Natural killer cell (primary cell): ENCODE measurements at regions not wholly inside any gene's neighbourhood (a gene's known extent, or its start where the extent isn't known, plus 50 kb on each side); places are given as distances from the start of the nearest gene placed in this dataset.
A peak's percentile ranks its signal among the peaks of the same experiment; 100 is the strongest.

Experiments
- ATAC-seq, 3 donors: fragments of 150-1000 bp in 2 of 3; fragments of 200-7000 bp in 1 of 3; cut with Tn5 transposase; 1 replicate in 1 of 3; 2 replicates in 2 of 3; pipeline ENCODE4 v1.10.0; 2021; ENCODE audit warnings: mild to moderate bottlenecking in 2 of 3, moderate library complexity in 2 of 3
- DNase-seq, 2 donors: peaks; one replicate each; pipeline versions ENCODE4 v3.0.0 to v3.0.0-alpha.2; 2013 to 2021; ENCODE audit warnings: mixed read lengths in 1 of 2
- H3K27ac ChIP-seq: one replicate; pipeline ENCODE4 v1.5.1; 2013; ENCODE audit warnings: mild to moderate bottlenecking, low read length
- H3K27me3 ChIP-seq: one replicate; pipeline ENCODE4 v1.6.1; 2013; ENCODE audit warnings: low read length; ENCODE audit not compliant: control insufficient read depth, insufficient read depth
- H3K36me3 ChIP-seq: one replicate; pipeline ENCODE4 v1.6.1; 2013; ENCODE audit warnings: low read length; ENCODE audit not compliant: control insufficient read depth, insufficient read depth
- H3K4me1 ChIP-seq: one replicate; pipeline ENCODE4 v1.6.1; 2013; ENCODE audit warnings: low read length; ENCODE audit not compliant: control insufficient read depth, insufficient read depth
- H3K4me3 ChIP-seq: one replicate; pipeline ENCODE4 v1.5.1; 2013; ENCODE audit warnings: low read length
- H3K9me3 ChIP-seq: one replicate; pipeline ENCODE4 v1.6.1; 2013; ENCODE audit warnings: low read length; ENCODE audit not compliant: control insufficient read depth, insufficient read depth
- H3K27ac Mint-ChIP-seq, 2 donors: one replicate each; pipeline ENCODE4 v1.8.0; 2022; ENCODE audit warnings: mild to moderate bottlenecking in 2 of 2, mixed read lengths in 2 of 2, moderate library complexity in 1 of 2
- H3K27me3 Mint-ChIP-seq, 2 donors: one replicate each; pipeline ENCODE4 v1.8.0; 2022; ENCODE audit warnings: low read depth in 2 of 2, mixed read lengths in 2 of 2
- H3K36me3 Mint-ChIP-seq: one replicate; pipeline ENCODE4 v1.8.0; 2022; ENCODE audit warnings: mixed read lengths
- H3K4me1 Mint-ChIP-seq, 2 donors: one replicate each; pipeline ENCODE4 v1.8.0; 2022; ENCODE audit warnings: mixed read lengths in 2 of 2
- H3K4me3 Mint-ChIP-seq: one replicate; pipeline ENCODE4 v1.8.0; 2022; ENCODE audit warnings: mild to moderate bottlenecking, moderate library complexity, mixed read lengths
- H3K9me3 Mint-ChIP-seq, 2 donors: one replicate each; pipeline ENCODE4 v1.8.0; 2022; ENCODE audit warnings: mixed read lengths in 2 of 2
- CTCF ChIP-seq: fragments of 200-600 bp; IDR thresholded peaks from one replicate; pipeline ENCODE4 v1.8.0; 2022; ENCODE audit warnings: antibody characterized with exemption
- WGBS: methylation state at CpG from one replicate; pipeline ENCODE4 v1.1.7; 2013; ENCODE audit warnings: missing lambda C conversion rate; ENCODE audit not compliant: insufficient coverage; 5-methylcytosine and 5-hydroxymethylcytosine counted together
- intact Hi-C: fragments of 100-400 bp; cut with micrococcal nuclease; formaldehyde crosslinking; loops from one replicate; pipeline ENCODE4 v1.14.2; 2022

- ATAC-seq (peak; percentile 29 to 63 (median 42)), DNase-seq (peak in 1 of 2 donors; percentile 4)
- H3K27me3 Mint-ChIP-seq = peaks cover 3 to 8% of the 10 kb centered on the region in 2 donors
- Histone ChIP-seq H3K9me3 (no peaks in the 10 kb centered on the region), H3K36me3 (no peaks in the 10 kb centered on the region), H3K4me1 (no peaks in the 10 kb centered on the region), H3K27me3 (no peaks in the 10 kb centered on the region), H3K4me3 (no peak overlapping the region), H3K27ac (peak overlapping the region; percentile 46)
- H3K36me3 Mint-ChIP-seq = no peaks in the 10 kb centered on the region
- H3K4me3 Mint-ChIP-seq = no peak overlapping the region
- H3K27ac Mint-ChIP-seq = no peak overlapping the region
- H3K4me1 Mint-ChIP-seq = no peaks in the 10 kb centered on the region
- intact Hi-C loops = no loop called here
- WGBS = 65% methylated on average over 7 of the region's 7 CpGs
- H3K9me3 Mint-ChIP-seq = no peaks in the 10 kb centered on the region
- no peak for TF ChIP-seq CTCF
Observed at GRCh38 chr5:67998709-67999261, 216.8 kb upstream of the PIK3R1 start.

DNA sequence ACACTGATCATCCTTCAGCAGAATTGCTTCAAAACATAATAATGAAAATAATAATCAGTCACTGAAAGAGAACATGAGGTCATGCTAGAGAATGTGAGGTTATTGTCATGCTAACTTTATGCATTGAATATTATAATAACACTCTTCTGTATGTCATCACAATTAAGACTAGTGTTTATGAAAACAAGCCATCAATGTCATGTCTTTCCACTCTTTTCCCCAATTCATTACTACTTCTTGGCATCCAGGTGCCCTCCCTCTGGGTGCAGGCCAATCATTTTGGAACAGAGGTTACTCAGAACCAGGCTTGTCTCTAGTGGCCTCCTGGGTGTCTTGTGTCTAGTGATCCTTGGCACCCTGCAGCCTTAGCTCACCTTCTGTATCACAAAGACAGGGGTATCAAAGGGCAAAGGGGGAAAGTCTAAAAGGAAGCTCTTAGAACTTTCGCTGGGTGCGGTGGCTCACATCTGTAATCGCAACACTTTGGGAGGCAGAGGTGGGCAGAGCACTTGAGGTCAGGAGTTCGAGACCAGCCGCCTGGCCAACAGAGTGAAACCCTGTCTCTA, 217.6 kb upstream of the PIK3R1 start:
- DNase-seq (no peak), ATAC-seq (no peak)
- Histone ChIP-seq H3K4me1 (no peaks in the 10 kb centered on the region), H3K36me3 (no peaks in the 10 kb centered on the region), H3K27me3 (no peaks in the 10 kb centered on the region), H3K9me3 (no peaks in the 10 kb centered on the region), H3K27ac (no peak overlapping the region), H3K4me3 (no peak overlapping the region)
- no peaks in the 10 kb centered on the region for H3K9me3 Mint-ChIP-seq
- intact Hi-C loops = no loop called here
- H3K4me3 Mint-ChIP-seq = no peak overlapping the region
- WGBS = 94% methylated on average over 5 of the region's 5 CpGs
- H3K36me3 Mint-ChIP-seq = no peaks in the 10 kb centered on the region
- no peaks in the 10 kb centered on the region for H3K4me1 Mint-ChIP-seq
- TF ChIP-seq CTCF = no peak
- H3K27me3 Mint-ChIP-seq = peaks cover 4 to 16% of the 10 kb centered on the region in 2 donors
- no peak overlapping the region for H3K27ac Mint-ChIP-seq

DNA sequence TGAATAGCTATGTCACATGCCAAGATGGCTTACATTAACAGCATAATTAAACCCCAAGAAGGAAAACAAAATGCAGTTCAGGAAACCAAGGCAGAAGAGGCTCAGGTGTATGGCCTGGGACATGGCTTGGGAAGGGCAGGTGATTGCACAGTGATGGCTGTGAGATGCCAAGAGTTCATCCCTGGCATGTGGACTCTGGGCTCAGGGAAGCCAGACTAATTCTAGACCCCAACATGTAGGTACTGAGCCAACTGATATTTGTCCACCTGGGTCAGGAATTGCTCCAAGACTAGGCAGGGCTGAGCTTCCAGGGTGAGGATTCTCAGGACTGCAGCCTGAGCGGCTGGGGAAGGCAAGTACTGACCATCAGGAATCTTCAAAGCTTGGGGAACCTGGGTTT, 218.4 kb upstream of the PIK3R1 start:
- ATAC-seq = no peak
- Histone ChIP-seq H3K27me3 (no peaks in the 10 kb centered on the region), H3K27ac (no peak overlapping the region), H3K4me3 (no peak overlapping the region), H3K4me1 (no peaks in the 10 kb centered on the region), H3K36me3 (no peaks in the 10 kb centered on the region), H3K9me3 (no peaks in the 10 kb centered on the region)
- TF ChIP-seq CTCF = no peak
- intact Hi-C loops = no loop called here
- Mint-ChIP-seq H3K27me3 (peaks cover 4 to 19% of the 10 kb centered on the region in 2 donors), H3K9me3 (no peaks in the 10 kb centered on the region), H3K36me3 (no peaks in the 10 kb centered on the region), H3K4me1 (no peaks in the 10 kb centered on the region), H3K27ac (no peak overlapping the region), H3K4me3 (no peak overlapping the region)
- no peak for DNase-seq
- WGBS = 85% methylated on average over 1 of the region's 1 CpG

- no peaks in the 10 kb centered on the region for H3K9me3 Mint-ChIP-seq
- no peaks in the 10 kb centered on the region for H3K36me3 Mint-ChIP-seq
- no peak for DNase-seq
- Histone ChIP-seq H3K27me3 (no peaks in the 10 kb centered on the region), H3K36me3 (no peaks in the 10 kb centered on the region), H3K4me1 (no peaks in the 10 kb centered on the region), H3K4me3 (no peak overlapping the region), H3K27ac (no peak overlapping the region), H3K9me3 (no peaks in the 10 kb centered on the region)
- intact Hi-C loops = no loop called here
- no peak overlapping the region for H3K27ac Mint-ChIP-seq
- no peaks in the 10 kb centered on the region for H3K4me1 Mint-ChIP-seq
- H3K4me3 Mint-ChIP-seq = no peak overlapping the region
- no peak for TF ChIP-seq CTCF
- peaks cover 4 to 19% of the 10 kb centered on the region in 2 donors for H3K27me3 Mint-ChIP-seq
- WGBS = 88% methylated on average over 10 of the region's 10 CpGs
- ATAC-seq = no peak
Observed at GRCh38 chr5:67996596-67996995, 219.0 kb upstream of the PIK3R1 start.
